ENCODE measurements at regions not wholly inside any gene's neighbourhood (a gene's known extent, or its start where the extent isn't known, plus 50 kb on each side); places are given as distances from the start of the nearest gene placed in this dataset.

DNA sequence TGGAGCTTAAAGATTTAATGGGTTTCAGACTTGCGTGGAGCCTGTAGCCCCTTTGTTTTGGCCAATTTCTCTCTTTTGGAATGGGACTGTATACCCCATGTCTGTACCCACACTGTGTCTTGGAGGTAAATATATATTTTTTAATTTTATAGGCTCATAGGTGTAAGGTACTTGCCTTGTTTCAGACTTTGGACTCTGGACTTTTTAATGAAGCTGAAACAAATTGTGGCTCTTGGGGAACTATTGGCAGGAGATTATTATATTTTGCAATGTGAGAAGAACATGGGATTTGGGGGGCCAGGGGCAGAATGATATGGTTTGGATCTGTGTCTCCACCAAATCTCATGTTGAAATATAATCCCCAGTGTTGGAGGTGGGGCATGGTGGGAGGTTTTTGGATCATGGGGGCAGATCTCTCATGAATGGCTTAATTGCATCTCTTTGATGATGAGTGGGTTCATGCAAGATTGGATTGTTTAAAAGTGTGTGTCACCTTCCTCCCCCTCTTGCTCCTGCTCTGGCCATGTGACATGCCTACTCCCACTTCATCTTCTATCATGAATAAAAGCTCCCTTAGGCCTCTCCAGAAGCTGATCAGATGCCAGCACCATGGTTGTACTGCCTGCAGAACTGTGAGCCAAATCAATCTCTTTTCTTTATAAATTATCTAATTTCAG lies 74.1 kb upstream of the ARHGAP20 start:
- DNase-seq (ENCODE audit: low read depth in 2 of 2), result no peak

GRCh38 chr11:110785398-110785797 lies 73.2 kb upstream of the ARHGAP20 start:
- no peak for DNase-seq (ENCODE audit: low read depth in 2 of 2)

- no peak for DNase-seq (ENCODE audit: low read depth in 2 of 2)
Measured at GRCh38 chr11:110782616-110783015, 70.4 kb upstream of the ARHGAP20 start.

- no peak for DNase-seq (ENCODE audit: low read depth in 2 of 2)
Measured at GRCh38 chr11:110779108-110779507, 66.9 kb upstream of the ARHGAP20 start.

DNA sequence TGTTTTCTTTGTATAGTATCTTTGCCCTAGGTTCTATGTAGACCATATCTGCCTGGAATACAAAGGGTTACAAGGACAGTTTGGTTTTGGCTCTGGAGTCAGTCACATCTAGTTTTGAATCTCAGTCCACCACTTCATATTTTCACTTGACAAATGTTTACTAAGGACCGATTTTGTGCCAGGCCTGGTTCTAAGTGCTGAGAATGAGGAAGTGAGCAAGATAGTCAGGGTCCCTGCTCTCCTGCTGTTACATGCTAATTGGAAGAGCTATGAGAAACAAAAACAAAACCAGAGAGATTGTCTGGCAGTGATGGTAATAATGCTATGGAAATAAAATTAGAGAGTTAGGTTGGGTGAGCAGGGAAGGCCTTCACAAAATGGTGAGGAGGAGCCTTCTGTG lies 66.1 kb upstream of the ARHGAP20 start:
- DNase-seq (ENCODE audit: low read depth in 2 of 2), result no peak

DNA sequence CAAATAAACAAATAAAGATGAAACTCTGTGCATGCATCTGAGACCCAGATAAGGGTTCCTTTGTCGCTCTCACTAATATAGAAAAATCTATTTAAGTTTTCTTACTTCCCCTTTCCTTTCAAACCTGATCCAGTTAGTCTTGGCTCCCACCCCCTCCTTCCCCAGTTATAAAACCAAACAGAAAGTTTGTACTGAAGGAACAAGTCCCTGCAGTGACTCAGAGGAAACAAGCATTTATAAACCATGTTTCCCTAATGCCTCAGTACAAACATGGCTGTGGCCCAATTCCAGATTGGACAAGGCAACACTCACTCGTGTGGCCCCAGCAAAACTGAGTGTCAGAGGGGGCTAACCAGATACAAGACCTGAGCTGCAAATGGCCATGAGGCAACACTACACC lies 65.5 kb upstream of the ARHGAP20 start:
- no peak for DNase-seq (ENCODE audit: low read depth in 2 of 2)

DNA sequence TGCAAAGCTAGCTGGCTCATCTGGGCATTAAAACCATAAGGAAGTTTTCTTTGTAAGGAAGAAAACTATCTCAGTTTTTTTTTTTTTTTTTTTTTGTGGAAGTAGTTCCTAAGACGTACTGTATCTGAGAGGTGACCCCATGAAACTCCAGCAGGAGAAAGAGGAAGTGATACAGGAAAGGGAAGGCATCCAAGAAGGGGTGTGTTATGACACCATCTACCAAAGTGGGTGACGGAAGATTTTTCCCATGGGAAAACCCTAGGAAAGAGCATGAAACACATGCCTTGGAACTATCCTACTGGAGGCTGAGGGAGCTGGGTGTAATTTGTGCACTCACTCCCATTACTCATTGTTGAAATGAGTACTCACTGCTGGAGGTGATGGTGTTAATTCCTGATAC lies 63.8 kb upstream of the ARHGAP20 start:
- no peak for DNase-seq (ENCODE audit: low read depth in 2 of 2)

DNA sequence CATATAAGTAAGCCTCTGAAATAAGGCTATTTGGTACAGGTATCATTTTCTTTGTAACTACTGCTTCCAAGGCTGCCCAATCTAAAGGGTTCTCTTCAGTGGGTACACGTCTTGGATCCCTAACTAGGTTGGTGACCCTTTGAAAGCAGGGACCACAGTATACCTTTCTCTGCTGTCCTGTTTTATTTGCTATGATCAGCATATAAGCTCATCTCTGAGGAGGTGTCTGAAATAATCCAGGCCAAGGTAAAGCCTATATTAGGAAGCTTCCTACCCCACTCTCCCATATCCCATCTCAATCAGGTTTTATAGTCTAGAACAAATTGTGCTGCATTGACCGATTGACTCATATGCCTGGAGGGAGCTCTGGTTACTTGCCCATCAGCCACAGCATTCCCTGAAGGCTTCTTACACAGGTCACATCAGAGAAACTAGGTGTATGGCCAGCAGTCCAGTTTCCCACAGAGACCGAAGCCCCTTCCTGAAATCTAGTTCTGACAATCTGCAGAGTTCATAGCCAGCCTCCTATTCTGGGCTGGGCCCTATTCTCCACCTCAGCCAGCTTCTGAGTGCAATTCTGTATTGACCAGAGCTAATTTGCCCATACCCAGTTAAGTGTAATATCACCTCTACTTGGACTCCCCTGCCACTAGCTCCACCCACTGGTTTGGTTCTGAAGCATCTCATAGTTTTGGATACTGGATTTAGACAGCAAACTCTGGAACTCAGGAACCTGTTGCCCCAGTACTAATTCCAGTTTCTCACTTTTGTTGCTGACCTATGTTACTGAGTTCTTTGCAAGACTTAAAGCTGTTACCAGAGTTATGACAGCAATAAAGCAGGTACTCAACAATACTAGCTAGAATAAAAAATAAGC lies 62.1 kb upstream of the ARHGAP20 start:
- no peak for DNase-seq (ENCODE audit: low read depth in 2 of 2)

DNA sequence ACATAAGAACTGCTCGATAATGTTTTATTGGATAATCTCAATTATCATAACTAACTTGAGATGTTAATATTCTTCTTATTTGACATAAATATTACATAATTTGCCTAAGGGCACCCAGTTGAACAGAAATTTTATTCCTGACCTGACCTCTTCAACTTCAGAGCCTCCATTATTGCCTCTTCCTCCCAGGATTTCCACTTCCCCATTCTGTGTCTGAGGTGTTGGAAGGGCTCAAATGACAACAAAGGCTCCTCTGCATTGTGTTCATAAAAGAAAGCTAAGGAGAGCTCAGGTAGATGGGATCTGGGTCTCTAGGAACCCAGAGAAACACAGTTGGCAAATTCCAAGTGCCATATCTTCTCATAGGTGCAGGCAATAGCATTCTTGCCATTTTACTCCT lies 61.2 kb upstream of the ARHGAP20 start:
- DNase-seq (ENCODE audit: low read depth in 2 of 2), result no peak

DNA sequence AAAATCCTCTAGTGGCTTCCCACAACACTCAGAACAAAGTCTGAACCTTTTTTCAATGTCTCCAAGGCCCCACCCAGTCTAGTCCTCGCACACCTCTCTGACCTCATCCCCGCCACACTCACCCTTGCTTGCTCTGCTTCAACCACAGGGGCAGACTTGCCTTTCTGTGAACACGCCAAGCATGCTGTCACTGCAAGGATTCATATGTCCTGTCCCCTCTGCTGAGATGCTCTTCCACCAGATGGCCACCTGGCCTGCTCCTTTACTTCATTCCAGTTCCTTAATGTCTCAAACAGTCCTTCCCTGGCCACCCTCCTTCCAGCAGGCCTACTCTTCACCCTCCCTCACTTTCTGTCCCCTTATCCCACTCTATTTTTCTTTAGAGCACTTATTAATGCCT lies 60.6 kb upstream of the ARHGAP20 start:
- no peak for DNase-seq (ENCODE audit: low read depth in 2 of 2)

GRCh38 chr11:110766316-110766715 lies 54.1 kb upstream of the ARHGAP20 start:
- DNase-seq (ENCODE audit: low read depth in 2 of 2), result no peak

- no peak for DNase-seq (ENCODE audit: low read depth in 2 of 2)
Measured at GRCh38 chr11:110764485-110764884, 52.2 kb upstream of the ARHGAP20 start.

DNA sequence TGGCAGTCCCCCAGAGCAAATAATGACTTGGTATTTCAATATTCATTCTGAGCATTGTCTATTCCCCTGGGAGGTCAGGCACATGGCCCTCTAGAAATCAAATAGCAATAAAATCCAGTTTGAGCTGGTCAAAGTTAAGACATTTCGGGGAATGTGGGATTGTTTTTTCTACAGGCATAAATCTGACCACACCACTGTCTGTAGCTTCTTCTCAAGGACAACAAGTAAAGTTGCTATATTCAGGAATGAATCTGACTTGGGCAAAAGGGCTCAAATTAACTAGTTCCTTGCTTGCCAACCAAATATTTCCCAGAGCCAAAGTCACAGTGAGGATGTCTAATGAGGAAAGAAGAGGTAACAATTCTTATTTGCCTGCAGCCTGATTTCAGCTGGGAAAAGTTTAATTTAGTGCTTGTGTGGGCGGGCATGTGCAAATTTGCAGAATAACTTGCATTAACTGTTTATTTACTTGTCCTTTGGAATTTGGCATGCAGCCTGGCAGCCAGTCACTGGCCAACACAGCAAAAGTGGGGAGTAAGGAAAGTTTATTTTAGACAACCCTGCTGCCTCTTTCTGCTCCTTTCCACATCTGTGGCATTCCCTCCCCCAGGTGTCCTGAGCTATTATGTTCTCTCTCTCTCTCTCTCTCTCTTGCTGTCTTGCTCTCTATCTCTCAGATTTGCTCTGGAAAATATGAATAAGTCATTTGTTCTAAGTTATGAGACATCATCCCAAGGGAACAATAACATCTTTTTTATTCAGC lies 51.2 kb upstream of the ARHGAP20 start:
- no peak for DNase-seq (ENCODE audit: low read depth in 2 of 2)

GRCh38 chr11:110762590-110762989 lies 50.4 kb upstream of the ARHGAP20 start:
- no peak for DNase-seq (ENCODE audit: low read depth in 2 of 2)
